Spleen (tissue), 7 donors: ENCODE measurements at regions not wholly inside any gene's neighbourhood (a gene's known extent, or its start where the extent isn't known, plus 50 kb on each side); places are given as distances from the start of the nearest gene placed in this dataset.

Experiments
- CTCF ChIP-seq, 11 experiments: fragments of 200-600 bp in 7 of 11; fragments of 450-650 bp in 4 of 11; sonication (generic) in 4 of 11; IDR thresholded peaks in 8 of 11; conservative IDR thresholded peaks in 3 of 11; 1 replicate in 7 of 11; 2 replicates in 4 of 11; pipeline versions ENCODE4 v1.4.0 to v1.8.0; 2016 to 2021; ENCODE audit warnings: antibody characterized with exemption in 11 of 11, inconsistent platforms in 4 of 11, mild to moderate bottlenecking in 1 of 11
- POLR2A ChIP-seq, 3 donors: fragments of 450-650 bp; IDR thresholded peaks; one replicate each; pipeline ENCODE4 v1.5.1; 2017; ENCODE audit warnings: antibody characterized with exemption in 3 of 3, mild to moderate bottlenecking in 1 of 3
- POLR2AphosphoS5 ChIP-seq, 3 donors: sonication (generic); formaldehyde crosslinking; IDR thresholded peaks; one replicate each; pipeline ENCODE4 v1.5.1; 2017; ENCODE audit warnings: antibody characterized with exemption in 3 of 3
- donor health status: DM: no; HTN: no; CAD: no; lungs with moderate emphysema.
- donor health status: DM: no; HTN: no; CAD: no.
- donor health status: DM: no; HTN: no; CAD: no.

- no peak for TF ChIP-seq POLR2A (IDR thresholded peaks at IDR 0.05)
- no peak for TF ChIP-seq CTCF (IDR thresholded peaks at IDR 0.05 in 8 of 11, conservative IDR thresholded peaks at IDR 0.05 in 3 of 11)
- no peak for TF ChIP-seq POLR2AphosphoS5 (IDR thresholded peaks at IDR 0.05)
Measured at GRCh38 chr9:117486426-117486825, 71.6 kb upstream of the ASTN2 start.
